ENCODE measurements at regions not wholly inside any gene's neighbourhood (a gene's known extent, or its start where the extent isn't known, plus 50 kb on each side); places are given as distances from the start of the nearest gene placed in this dataset.

DNA sequence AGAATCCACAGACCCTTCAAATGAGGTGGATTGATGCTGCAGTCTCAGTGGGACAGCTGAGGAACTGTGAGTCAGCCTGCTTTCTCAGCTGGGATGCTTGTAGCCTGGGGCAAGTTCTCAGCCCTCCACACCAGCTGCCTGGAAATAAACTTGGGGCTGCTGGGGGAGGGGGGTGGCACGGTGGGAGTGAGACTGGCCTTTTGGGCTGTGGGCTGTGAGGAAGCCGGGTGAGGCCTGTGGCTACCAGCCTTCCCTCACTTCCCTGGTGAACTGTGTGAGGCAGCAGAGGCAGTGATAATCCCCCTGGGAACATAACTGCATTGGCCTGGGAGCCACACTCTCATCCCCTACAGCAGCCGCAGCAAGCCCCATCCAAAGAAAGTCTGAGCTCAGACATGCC lies 114.5 kb upstream of the GUCY1A1 start:
- DNase-seq (ENCODE audit: low spot score): no peak

- no peak for DNase-seq (ENCODE audit: low spot score)
Observed at GRCh38 chr4:155548173-155548572, 118.5 kb upstream of the GUCY1A1 start.

- DNase-seq (ENCODE audit: low spot score): no peak
Observed at GRCh38 chr4:155546451-155546850, 120.2 kb upstream of the GUCY1A1 start.

GRCh38 chr4:155545456-155545855 lies 121.2 kb upstream of the GUCY1A1 start:
- DNase-seq (ENCODE audit: low spot score): no peak

DNA sequence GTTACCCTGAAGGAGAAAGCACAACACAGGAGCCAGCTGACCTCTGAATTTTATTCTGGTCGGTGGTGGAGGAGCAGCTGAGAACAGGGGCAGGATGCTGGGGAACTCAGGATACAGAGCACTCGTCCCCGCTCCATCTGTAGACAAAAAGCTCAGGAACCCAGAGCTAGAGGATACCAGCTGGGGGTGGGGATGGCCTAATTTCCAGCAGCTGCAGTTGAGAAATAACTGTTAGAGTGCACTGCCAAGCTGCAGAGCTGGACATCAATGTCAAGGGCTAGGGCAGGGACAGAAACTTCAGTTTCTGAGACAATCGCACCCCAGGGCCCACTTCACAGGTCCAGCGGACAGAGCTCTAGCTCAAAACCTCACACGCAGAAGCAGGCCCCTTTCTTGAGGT lies 122.1 kb upstream of the GUCY1A1 start:
- DNase-seq (ENCODE audit: low spot score): no peak

DNA sequence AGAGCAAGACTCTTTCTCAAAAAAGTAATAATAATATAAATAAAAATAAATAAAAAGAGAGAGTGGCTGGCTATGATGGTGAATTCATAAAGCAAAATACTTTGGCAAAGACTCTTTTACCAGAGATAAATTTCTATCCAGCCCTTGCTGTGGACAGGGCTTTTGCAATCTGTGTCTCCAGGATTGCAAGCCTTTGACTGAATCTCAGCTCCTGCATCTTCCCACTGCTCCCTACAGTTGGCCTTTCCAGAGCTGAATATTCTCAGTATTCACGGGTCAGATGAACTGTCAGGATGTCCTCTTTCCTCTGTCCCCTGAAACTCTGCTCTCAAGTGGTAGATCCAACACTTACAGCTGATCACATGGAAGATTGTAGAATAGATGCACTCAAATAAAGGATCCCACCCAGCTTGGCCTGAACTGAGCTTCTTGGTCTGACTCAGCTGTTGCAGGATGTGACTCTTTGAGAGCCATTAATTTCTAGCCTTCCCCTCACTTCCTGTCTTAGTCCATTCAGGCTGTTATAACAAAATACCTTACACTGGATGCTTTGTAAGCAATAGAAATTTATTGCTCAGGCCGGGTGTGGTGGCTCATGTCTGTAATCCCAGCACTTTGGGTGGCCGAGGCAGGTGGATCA lies 123.4 kb upstream of the GUCY1A1 start:
- no peak for DNase-seq (ENCODE audit: low spot score)

- no peak for DNase-seq (ENCODE audit: low spot score)
Observed at GRCh38 chr4:155542415-155542814, 124.2 kb upstream of the GUCY1A1 start.

DNA sequence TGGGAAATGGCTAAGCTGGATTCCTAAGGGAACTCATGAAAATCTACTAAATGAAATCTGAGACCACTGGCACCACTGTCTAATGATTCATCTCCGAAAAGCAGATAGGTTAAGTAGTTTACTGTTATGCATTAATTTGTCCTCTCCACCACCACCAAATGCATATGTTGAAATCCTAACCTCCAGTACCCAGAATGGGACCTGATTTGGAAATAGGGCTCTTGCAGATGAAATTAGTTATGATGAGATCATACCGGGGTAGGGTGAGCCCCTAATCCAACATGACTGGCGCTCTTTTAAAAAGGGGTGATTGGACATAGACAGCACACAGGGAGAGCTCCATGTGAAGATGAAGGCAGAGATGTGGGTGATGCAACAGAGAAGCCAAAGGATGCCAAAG lies 124.9 kb upstream of the GUCY1A1 start:
- no peak for DNase-seq (ENCODE audit: low spot score)

DNA sequence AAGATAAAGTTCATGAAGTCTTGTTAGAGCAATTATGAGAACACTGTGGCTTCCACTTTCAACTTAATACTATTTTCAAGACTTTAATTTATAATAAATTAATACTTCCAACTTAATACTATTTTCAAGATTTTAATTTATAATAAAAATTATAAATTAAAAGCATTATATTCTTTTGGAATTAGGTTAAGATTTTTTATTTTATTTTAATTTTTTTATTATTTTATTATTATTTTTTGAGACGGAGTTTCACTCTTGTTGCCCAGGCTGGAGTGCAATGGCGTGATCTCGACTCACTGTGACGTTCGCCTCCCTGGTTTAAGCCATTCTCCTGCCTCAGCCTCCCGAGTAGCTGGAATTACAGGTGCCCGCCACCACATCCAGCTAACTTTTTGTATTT lies 126.0 kb upstream of the GUCY1A1 start:
- DNase-seq (ENCODE audit: low spot score): no peak

DNA sequence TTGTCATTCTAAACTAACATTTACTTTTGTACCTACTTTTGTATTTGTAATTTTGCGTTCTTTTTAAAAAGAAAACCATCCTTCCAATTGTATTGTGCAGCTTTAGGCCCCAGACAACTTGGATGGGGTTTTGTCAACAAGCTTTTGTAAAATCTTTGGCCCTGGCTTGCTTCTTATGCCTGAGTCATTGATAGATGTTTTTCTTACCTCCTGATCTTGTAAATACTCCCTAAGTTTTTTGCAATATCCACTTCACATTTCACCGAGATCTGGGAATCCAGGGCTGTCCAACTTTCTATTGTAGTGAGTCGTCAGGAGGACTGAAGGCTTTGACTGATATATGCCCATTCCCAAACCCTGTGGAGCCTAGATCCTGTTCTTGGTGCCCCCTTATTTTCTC lies 126.9 kb upstream of the GUCY1A1 start:
- DNase-seq (ENCODE audit: low spot score): no peak

GRCh38 chr4:155535802-155536454 lies 130.7 kb upstream of the GUCY1A1 start:
- no peak for DNase-seq (ENCODE audit: low spot score)

DNA sequence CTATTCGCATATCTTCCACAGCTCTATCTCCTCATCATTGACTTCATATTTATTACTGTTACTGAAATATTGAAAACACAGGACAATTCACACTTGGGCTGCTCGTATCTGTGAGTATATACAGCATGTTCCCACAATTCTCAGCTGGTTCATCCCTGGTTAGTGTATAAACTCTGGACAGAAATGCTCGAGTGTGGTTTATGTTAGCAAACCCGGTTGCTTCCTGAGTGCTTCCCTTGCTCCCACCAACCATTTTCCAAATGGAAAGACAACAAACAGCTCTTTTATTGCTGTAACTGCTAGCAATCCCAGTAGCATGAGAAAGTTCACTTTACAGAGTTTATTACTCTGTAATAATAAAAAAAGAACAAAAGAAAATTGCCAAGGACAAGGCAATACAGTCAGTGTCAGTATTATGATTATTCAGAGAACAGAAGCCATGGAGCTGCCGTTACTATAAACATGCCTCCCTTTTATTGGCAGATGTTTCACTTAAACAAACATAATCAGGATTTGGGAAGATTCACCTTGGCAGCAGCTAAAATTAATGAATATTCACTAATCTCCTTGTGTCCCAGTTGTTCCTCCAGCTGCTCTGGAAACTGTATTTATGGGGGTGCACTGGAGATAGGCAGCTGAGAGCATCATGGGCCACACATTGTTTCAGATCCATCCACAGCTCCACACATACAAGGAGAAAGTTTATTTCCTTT lies 134.1 kb upstream of the GUCY1A1 start:
- DNase-seq (ENCODE audit: low spot score): no peak

DNA sequence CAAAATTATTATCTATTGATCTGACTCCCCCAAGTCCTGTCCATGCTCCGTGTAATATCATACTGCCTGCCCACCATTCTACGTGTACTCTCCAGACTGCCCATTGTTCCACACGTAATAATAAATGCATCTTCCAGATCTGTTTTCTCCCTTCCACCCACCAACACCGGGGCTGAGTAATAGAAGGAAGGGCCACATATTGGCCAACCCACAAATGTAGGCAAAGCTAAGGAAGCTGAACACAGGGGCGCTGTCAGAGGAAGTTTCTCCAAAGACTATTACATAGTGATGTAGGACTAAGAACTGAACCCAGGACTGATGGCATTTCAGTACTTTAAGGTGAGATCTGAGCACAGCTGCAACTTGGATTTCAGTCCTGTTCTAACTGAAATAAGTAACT lies 135.8 kb upstream of the GUCY1A1 start:
- DNase-seq (ENCODE audit: low spot score): no peak

- DNase-seq (ENCODE audit: low spot score): no peak
Observed at GRCh38 chr4:155530290-155530689, 136.4 kb upstream of the GUCY1A1 start.

GRCh38 chr4:155529716-155530115 lies 136.9 kb upstream of the GUCY1A1 start:
- no peak for DNase-seq (ENCODE audit: low spot score)

DNA sequence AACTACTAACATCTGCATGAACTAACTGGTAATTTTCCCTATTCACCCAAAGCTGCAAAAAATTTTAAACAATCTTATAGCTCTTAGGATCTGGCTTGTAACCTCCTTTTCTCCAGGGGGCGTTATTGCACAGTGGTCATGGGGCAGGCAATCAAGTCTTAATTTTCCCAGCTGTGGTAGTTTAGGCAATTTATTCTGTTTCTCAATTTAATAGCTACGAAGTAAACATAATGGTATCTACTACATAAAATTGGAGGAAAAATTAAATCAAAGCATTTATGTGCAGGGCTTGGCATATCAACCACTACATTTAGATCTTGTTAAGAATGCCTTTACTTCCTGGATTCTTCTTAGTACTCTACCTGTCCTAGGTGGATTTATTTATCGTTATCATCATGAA lies 137.4 kb upstream of the GUCY1A1 start:
- DNase-seq (ENCODE audit: low spot score): no peak

GRCh38 chr4:155526452-155527169 lies 140.0 kb upstream of the GUCY1A1 start:
- no peak for DNase-seq (ENCODE audit: low spot score)

DNA sequence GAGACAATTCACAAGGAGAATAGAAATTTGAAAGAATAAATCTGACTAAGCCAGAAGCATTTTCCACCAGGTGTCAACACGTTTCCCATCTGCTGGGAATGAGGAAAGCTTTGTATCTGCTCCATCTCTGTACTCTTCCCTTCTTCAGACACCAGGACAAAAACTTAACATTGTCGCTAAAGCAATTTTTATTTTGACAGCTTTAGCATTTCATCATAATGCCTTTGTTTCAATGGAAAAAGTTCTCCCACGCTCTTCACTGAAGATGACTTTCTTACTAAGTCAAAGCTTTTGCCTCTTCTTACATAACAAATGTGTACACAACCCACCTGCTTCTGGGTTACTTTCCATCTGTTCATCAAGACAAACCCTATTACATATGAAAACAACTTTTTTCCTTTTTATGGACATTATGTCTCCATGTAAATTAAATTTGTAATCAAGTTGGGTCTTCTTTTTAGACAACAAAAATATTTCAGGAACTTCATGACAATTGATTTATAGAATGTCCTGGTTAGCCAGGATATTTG lies 141.7 kb upstream of the GUCY1A1 start:
- DNase-seq (ENCODE audit: low spot score): no peak

GRCh38 chr4:155523358-155523757 lies 143.3 kb upstream of the GUCY1A1 start:
- no peak for DNase-seq (ENCODE audit: low spot score)

DNA sequence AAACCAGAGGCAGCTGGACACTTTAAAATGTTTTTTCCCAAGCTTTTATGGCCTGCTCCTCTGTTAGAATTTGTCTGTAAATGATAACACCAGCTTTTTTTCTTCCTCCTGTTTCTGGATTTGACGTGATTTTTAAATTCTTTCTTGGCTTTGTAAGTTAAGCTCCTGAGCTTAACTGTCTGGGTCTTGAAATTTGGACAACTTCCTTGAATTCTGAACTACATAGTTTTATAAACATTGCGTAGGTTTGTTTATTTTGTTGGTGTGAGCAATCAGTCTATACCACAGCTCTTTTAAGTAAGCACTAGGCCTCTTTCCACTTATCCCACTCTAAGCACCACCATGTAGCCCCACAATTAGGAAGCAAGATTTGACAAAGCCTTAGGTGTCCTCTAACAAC lies 144.4 kb upstream of the GUCY1A1 start:
- DNase-seq (ENCODE audit: low spot score): no peak

DNA sequence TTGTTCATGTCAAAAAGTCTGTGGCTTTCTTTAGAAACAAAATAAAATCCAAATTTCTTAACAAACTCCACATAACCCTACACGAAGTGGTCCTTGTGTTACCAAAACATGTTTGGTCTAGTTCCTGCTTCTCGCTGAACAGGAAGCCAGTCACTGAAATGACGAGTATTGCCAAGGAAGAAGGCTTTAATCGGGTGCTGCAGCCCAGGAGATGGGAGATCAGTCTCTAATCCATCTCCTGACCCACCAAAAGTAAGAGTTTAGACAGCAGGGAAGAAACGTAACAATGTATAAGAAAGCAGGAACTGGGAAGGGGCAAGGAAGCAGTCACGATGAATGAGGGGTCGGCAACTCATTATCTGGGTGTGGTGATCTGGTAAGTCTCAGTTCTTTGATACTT lies 144.6 kb upstream of the MAP9 start:
- no peak for DNase-seq (ENCODE audit: low spot score)

GRCh38 chr4:155515444-155516075 lies 138.8 kb upstream of the MAP9 start:
- DNase-seq (ENCODE audit: low spot score): no peak

Measured in globus pallidus (tissue), 1 donor.